ENCODE measurements at regions not wholly inside any gene's neighbourhood (a gene's known extent, or its start where the extent isn't known, plus 50 kb on each side); places are given as distances from the start of the nearest gene placed in this dataset.

GRCh38 chr18:41687138-41687537 lies 267.9 kb upstream of the PIK3C3 start:
- no peak for DNase-seq (ENCODE audit: low spot score)
- in situ Hi-C loops (cut with MboI; ENCODE audit: low pct_unique_long_range_greater_than_20kb, low sequenced_read_pairs, unreplicated experiment), result no loop called here
- TF ChIP-seq, protein P1, sequence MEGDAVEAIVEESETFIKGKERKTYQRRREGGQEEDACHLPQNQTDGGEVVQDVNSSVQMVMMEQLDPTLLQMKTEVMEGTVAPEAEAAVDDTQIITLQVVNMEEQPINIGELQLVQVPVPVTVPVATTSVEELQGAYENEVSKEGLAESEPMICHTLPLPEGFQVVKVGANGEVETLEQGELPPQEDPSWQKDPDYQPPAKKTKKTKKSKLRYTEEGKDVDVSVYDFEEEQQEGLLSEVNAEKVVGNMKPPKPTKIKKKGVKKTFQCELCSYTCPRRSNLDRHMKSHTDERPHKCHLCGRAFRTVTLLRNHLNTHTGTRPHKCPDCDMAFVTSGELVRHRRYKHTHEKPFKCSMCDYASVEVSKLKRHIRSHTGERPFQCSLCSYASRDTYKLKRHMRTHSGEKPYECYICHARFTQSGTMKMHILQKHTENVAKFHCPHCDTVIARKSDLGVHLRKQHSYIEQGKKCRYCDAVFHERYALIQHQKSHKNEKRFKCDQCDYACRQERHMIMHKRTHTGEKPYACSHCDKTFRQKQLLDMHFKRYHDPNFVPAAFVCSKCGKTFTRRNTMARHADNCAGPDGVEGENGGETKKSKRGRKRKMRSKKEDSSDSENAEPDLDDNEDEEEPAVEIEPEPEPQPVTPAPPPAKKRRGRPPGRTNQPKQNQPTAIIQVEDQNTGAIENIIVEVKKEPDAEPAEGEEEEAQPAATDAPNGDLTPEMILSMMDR (IDR thresholded peaks at IDR 0.05; ENCODE audit: extremely low read depth, insufficient read depth, missing control alignments), result no peak

DNA sequence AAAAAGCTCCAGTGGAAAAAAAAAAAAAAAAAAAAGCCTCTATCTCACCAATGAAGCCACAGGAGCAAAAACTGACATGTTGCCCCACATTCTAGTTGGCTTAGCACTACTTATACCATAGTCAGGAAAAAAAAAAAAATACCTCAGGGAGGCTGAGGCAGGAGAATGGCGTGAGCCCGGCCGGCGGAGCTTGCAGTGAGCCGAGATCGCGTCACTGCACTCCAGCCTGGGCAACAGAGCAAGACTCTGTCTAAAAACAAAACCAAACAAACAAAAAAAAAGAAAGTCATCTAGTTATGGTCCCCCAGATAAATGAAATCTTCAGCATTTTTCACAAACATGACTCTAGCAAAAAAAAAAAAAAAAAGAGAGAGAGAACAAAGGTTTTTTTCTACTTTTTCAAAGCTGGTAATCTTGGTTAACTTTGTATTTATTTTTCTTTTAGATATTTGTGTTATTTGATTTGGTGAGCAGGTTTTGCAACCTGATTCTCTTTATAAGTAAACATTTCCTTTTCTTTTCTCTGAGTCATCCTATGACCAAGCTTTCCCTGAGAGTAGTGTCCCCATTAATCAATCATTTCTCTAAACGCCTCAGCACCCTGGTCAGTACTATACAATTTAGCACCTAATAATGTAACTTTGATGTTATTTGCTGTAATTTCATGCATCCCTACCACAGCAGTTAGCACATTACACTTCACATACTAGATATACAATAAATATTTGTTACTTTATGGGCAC lies 273.7 kb upstream of the PIK3C3 start:
- no peak for DNase-seq (ENCODE audit: low spot score)
- TF ChIP-seq, protein P1 (IDR thresholded peaks at IDR 0.05; ENCODE audit: extremely low read depth, insufficient read depth, missing control alignments), result no peak
- in situ Hi-C loops (cut with MboI; ENCODE audit: low pct_unique_long_range_greater_than_20kb, low sequenced_read_pairs, unreplicated experiment), result no loop called here

DNA sequence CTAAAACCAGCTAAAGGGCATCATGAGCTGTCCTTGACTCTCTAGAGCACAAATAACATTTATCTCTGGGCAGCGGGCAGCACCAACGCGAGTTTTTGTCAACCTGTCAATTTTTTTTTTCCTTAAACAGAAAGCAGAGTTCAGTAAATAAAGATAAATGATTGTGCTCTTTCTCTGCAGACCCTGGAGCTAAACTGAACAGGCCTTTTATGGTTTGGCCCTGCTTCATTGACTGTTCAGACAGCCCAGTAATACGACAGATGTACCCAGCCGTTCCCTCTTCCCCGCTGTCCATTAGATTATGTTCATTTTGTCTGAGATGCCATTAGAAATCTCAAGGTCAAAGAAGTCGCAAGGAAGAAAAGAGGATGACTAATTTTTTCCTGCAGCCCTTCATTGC lies 280.5 kb upstream of the PIK3C3 start:
- no peak for DNase-seq (ENCODE audit: low spot score)
- in situ Hi-C loops (cut with MboI; ENCODE audit: low pct_unique_long_range_greater_than_20kb, low sequenced_read_pairs, unreplicated experiment), result no loop called here
- TF ChIP-seq, protein P1 (IDR thresholded peaks at IDR 0.05; ENCODE audit: extremely low read depth, insufficient read depth, missing control alignments), result no peak

GRCh38 chr18:41666231-41666630 lies 288.8 kb upstream of the PIK3C3 start:
- no peak for DNase-seq (ENCODE audit: low spot score)
- in situ Hi-C loops (cut with MboI; ENCODE audit: low pct_unique_long_range_greater_than_20kb, low sequenced_read_pairs, unreplicated experiment), result no loop called here
- TF ChIP-seq, protein P1 (IDR thresholded peaks at IDR 0.05; ENCODE audit: extremely low read depth, insufficient read depth, missing control alignments), result no peak

- DNase-seq (ENCODE audit: low spot score), result no peak
- TF ChIP-seq, protein P1 (IDR thresholded peaks at IDR 0.05; ENCODE audit: extremely low read depth, insufficient read depth, missing control alignments), result no peak
- in situ Hi-C loops (cut with MboI; ENCODE audit: low pct_unique_long_range_greater_than_20kb, low sequenced_read_pairs, unreplicated experiment), result no loop called here
Observed at GRCh38 chr18:41665210-41665609, 289.8 kb upstream of the PIK3C3 start.

GRCh38 chr18:41660654-41661053 lies 294.4 kb upstream of the PIK3C3 start:
- in situ Hi-C loops (cut with MboI; ENCODE audit: low pct_unique_long_range_greater_than_20kb, low sequenced_read_pairs, unreplicated experiment), result no loop called here
- TF ChIP-seq, protein P1 (IDR thresholded peaks at IDR 0.05; ENCODE audit: extremely low read depth, insufficient read depth, missing control alignments), result no peak
- DNase-seq (ENCODE audit: low spot score), result no peak
